HG03097 (cell line): ENCODE measurements at regions not wholly inside any gene's neighbourhood (a gene's known extent, or its start where the extent isn't known, plus 50 kb on each side); places are given as distances from the start of the nearest gene placed in this dataset.
"Not testable (repeated sequence)": the region's sequence is repeated elsewhere in the genome, so short reads cannot be mapped to it uniquely, and the experiment has no call there.

ENCODE experiments used
- ATAC-seq: cut with Tn5 transposase; IDR thresholded peaks from one replicate; pipeline ENCODE4 v1.9.1; 2021; ENCODE audit not compliant: unreplicated experiment, low FRiP score

DNA sequence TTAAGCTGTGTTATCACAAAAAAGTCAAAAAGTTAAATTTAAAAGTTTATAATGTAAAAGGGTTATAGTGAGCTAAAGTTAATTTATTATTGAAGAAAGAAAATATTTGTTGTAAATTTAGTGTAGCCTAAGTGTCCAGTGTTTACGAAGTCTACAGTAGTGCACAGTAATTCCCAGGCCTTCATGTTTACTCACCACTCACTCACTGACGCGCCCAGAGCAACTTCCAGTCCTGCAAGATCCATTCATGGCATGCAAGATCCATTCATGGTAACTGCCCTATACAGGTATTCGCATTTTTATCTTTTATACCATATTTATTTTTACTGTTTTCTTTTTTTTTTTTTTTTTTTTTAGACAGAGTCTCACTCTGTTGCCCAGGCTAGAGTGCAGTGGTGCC lies 69.5 kb downstream of the TPRA1 start:
- ATAC-seq: no peak

DNA sequence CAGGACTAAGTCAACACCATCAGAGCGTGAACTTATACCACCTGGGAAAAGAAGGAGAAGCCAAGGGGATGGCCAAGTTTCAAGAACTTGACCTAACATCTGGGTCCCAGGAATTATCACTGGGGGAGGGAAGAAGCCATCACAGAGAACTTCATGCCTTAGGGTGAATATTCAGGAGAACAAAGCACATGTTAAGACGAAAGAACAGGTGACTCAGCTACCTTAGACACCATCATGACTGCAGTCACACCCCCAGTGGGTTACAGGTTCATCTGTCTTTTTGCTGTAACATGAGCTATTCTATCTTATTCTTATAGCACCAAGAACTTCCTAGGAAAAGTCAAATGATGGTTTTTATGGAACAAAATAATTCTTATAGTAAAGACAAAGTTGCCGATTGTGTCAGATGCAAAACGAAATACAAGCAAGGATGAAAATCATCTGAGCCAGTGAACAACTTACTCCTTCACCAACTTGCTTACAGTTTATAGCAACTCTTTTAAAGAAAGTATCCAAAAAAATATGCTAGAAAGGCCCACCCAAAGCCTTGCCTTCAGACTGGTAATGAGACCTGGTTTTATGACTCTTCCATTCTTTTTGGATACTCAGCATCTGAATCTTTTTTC lies 72.0 kb downstream of the TPRA1 start:
- no peak for ATAC-seq

DNA sequence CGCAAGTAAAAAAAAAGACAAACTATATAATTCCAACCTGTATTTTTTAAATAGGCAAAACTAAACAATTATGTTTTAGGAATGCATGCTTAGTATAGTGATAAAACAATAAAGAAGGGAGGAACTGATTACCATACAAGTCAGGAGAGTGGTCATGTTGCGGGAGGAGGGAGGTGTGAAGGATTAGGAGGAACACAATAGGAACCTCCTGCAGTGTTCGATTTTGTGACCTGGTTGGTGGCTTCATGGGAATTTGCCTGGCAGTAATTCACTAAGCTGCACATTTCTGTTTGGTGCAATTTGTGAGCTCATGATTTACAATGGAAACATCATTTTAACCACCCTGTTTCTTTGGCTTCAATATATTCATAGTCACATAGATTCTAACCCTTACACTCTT lies 78.3 kb downstream of the TPRA1 start:
- ATAC-seq: no peak

DNA sequence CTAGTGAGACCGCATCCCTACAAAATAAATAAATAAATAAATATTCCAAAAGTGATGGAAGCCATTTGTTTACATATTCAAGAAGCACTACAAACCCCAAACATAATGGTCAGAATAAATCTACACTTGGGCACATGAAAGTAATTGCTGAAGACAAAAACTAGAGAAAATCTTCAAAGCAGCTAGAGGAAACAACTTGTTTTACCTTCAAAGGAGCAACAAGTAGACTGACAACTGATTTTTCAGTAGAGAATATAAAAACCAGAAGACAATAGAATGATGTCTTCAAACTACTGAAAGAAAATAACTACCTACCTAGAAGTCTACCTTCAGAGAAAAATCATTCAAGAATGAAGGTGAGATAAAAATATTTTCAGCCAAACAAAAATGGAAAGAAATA lies 89.4 kb downstream of the TPRA1 start:
- no peak for ATAC-seq

DNA sequence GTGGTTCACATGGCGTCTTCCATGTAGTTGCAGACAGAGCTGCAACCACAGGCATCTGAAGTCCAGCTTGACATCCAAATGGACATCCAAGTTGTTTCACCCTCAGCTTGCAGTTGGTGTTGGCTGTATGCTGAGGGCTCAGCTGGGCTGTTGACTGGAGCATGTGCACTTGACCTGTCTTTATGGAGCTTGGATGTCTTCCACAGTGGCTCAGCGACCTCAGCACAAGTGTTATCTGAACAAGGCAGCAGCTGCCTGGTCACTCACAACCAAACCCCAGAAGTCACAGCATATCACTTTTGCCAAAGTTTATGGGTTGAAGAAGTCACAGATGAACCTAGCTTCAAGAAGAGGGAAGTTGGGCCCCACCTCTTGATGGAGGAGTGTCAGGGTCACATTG lies 92.9 kb downstream of the TPRA1 start:
- no peak for ATAC-seq

DNA sequence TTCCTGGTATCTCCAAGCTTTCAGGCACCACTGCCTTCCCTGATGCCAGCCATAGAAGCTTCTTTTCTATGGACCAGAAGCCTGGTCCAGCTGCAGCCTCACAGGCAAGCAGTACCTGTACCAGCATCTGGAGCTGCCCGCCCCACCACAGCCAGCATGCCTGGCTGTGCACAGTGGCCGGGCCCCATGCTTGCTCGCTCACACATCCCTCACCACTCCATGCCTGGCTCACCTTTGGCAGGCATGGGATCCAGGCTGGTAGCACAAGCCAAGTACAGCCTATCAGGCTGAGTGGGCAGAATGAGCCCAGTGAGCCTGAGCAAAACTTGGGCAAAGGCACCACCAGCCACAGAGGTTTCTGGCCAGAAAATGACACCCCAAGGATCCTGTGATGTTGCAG lies 93.4 kb downstream of the TPRA1 start:
- no peak for ATAC-seq

DNA sequence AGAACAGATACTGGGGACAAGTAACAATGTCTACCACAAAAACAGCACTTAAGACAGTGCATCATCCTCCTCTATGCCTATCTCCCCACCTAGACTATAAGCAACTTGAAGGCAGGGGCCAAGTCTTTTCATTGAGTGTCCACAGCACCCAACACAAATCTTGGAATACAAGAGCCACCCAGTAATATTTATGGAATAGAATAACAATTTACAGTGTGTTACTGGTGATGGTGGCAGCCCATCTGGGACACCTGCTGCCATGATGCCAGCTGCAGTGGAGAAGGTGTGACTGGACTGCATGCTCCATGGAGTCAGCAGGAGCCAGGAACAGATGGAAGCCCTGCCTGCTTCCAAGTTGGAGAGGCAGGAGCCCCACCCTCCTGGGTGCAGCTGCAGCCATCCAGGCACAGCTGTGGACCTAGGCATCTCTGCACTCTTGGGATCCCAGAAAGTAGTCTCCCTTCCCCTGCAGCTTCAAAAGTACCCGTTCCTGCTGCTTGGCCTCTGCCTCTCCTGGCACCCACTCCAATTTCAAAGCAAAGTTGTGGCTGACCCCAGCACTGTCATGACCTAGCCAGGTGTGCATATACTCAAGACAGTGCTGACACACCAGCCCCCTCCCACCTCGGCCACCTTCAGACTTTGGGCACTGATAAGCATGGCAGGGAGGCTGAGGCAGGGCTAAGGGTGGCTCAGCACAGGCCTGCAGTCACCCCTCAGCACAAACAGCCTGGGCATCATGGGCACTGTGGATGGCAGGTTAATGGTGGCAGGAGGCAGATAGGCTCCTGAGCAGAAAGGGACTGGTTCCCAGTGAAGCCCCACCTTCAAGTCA lies 94.5 kb downstream of the TPRA1 start:
- no peak for ATAC-seq

DNA sequence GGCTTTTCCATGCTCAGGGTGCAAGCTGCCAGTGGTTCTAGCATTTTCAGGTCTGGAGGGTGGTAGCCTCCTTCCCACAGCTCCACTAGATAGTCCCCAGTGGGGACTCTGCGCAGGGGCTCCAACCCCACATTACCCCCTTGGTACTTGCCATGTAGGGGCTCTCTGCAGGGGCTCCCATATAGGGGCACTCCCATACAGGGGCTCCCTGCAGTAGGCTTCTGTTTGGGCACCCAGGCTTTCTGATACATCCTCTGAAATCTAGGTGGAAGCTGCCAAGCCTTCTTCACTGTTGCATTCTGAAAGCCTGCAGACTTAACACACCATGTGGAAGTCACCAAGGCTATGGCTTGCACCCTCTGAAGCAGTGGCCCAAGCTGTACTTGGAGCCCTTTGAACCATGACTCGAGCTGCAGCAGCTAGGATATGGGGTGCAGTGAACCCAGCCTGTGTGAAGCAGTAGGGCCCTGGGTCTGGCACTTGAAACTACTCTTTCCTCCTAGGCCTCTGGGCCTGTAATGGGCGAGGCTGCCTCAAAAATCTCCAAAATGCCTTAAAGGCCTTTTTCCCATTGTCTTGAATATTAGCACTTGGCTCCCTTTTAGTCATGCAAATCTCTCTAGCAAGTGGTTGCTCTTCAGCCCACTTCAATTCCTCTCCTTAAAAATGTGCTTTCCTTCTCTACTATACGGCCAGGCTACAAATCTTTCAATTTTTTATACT lies 96.4 kb downstream of the TPRA1 start:
- no peak for ATAC-seq

DNA sequence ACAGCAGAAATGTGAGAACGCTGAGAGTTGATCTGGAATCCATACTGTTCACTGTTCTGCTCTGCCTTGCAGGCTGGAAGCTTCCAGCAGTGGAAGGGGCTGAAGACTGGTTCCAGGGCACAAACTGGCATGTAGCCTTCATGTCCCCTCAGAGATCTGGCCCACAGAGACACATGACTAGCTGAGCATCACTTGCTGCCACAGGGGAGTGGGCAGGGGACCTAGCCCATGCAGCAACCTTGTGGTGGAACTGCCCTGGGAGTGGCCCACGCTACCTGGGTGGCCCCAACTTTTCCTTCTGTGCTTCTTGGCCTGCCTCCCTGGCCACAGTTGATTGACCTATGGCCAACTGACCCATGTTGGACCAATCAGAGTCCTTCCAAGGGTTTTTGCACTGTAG lies 98.1 kb downstream of the TPRA1 start:
- no peak for ATAC-seq

DNA sequence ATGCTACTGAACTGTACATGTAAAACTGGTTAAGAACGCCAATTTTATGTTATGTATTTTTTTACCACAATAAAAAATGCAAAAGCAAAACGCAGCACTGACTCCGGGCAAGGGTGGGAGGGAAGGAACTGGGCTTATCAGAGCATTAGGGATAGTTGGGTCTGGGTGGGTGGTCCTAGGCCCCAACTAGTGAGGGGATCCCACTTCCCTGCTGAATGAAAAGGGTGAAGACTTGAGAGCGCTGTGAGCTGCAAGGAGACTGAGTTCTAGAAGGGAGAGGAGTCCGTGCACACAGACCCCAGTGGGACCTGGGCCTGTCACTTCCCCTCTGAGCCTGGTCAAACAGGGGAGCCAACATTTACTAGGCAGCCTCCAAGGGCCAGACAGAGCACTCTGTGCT lies 98.6 kb downstream of the TPRA1 start:
- ATAC-seq: no peak

DNA sequence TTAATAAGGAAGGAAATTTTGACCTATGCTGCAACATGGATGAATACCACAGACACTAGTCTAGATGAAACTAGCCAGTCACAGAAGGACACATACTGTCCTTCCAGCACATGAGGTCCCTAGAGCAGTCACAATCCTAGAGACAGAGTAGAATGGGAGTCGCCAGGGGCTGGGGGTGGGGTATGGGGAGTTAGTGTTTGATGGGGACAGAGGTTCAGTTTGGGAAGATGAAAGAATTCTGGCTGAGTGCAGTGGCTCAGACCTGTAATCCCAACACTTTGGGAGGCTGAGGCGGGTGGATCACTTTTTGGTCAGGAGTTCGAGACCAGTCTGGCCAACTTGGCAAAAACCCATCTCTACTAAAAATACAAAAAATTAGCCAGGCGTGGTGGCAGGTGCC lies 99.2 kb downstream of the TPRA1 start:
- ATAC-seq: no peak

DNA sequence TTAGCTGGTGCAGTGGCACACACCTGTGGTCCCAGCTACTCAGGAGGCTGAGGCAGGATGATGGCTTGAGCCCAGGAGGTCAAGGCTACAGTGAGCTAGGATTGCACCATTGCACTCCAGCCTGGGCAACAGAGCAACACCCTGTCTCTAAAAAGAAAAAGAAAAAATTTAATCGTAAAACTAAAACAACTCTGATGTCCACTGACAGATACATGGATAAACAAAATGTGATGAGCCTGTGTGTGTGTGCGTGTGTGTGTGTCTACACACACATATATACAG lies 99.6 kb downstream of the TPRA1 start:
- ATAC-seq: not testable (repeated sequence)

DNA sequence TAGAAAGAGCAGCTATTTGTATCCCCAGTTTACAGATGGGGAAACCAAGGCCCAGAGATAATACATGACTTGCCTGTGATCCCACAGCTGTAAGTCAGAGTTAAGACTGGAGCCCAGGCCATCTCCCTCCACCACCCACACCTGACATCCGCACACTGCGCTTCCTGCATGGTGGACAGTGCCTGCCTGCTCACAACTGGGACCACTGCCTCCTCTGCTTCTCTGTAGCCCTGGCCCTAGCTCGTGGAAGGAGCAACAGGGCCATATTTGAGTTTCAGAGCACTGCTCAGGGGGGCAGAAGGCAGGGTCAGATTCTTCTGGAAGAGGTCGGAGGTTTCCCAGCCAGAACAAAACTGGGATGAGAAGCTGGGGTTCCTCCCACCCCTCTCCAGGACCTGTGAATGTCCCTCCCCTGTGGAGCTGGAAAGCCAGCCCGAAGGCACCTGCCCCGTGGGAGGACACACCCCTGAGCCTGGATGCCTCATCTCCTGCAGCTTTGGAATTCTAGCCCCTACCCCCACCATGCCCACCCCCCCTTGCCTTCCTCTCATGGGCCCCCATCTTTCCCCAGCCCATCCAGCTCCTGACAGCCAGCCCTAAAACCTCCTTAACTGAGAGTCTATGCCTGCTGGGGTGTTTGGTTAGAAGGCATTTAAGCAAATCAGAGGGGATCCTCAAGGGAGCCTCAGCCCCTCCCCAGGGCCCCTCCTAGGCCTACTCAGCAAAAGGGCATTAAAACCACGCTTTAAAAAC lies 100.1 kb downstream of the TPRA1 start:
- ATAC-seq: no peak

DNA sequence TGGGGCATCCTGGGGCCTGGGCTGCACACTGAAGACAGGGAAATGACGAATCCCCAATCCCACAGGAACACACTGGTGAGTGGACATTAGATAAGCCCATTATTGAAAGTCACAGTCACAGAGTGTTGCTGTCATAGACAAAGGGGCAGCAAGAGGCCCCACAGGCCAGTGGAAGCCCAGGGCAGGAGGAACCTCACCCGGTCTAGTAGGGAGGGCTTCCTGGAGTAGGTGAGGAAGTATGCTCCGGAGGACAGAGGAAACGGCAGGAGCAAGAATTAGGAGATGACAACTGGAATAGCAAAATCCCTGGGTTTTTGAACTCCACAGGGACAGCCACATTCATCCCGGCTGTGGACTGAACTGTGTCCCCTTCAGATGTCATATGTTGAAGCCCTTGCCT lies 101.2 kb downstream of the TPRA1 start:
- no peak for ATAC-seq

DNA sequence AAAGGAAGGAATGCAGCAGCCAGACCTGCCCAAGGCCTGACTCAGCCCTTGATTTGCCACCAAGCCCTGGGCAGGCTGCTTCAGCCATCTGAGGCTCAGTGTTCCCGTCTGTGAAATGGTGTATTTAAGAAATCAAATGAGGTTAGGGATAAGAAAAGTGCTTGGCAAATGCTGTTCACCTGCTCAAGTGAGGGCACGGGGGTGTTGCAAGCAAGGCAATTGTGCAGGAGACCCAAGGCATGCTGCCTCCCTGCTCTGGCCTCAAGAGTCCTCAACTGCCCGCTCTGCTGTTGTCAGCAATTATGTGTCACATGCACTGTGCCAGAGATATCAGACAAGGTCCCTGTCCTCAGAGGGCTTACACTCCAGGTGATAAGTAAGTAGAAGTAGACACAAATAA lies 101.8 kb downstream of the TPRA1 start:
- no peak for ATAC-seq

DNA sequence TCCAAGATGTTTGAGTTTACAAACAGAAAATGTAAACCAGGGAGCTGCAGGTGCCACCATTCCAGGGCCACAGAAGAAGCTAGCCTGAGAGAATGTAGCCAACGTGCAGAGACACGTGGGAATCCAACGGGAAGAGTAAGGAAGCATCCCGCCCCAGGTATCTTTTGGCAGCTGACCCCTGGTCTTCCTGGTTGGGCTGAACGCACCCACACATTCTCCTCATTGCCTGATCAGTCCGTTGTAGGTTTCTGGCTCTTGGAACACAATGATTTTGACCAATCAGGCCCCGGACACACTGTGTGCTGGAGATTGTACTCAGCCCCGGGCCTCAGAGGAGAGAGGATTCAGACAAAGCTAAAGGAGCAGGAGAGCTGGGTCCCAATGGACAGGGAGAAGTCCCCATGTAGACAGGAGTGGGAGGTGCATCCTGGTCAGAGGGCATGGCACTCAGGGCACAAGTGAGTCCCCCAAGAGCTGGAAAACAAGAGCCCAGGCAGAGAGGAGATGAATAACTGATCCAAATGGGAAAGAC lies 102.3 kb downstream of the TPRA1 start:
- ATAC-seq: no peak

DNA sequence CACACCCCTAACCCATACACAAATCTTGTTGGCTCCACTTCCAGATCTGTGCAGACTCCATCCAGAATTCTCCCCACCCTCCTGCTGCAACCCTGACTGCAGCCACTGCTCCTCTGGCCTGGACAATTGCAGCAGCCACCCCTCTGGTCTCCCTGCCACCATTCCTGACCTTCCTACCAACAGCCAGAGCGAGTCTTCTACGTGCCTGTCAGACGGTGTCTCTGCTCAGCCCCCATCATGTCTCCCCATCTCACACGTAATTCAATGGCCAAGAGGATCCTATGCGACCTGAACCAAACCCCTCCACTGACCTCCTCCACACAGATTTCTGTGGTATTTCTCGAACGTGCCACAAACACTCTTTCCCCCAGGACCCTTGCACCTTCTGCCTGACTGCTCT lies 103.3 kb downstream of the TPRA1 start:
- ATAC-seq: no peak

DNA sequence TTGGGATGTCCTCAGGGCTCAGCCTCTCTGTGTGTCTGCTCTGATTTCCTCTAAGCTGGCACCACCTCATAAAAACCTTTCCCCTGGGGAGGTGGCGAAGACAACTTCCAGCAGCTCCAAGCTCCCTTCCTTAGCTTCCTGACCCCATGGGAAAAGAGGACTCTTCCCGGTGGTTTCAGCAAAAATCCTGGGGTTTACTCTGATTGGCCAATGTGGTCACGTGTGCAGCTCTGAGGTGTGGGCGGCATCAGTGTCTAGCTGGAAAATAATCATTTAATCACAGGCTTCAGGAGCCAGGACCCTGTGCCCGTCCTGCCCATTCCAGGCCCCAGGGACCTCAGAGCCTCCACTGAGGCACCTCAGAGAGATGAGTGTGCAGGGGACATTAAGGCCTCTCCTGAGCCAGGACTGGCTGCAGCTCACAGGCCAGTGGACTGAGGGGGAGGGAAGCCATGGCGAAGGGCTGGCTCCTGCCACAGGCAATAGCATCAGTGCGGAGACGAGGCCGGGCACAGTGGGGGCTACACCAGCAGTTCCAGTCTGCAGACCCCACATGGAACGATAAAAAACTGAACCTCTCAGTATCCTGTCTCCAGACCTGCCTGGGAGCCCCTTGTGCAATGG lies 104.1 kb downstream of the TPRA1 start:
- no peak for ATAC-seq

DNA sequence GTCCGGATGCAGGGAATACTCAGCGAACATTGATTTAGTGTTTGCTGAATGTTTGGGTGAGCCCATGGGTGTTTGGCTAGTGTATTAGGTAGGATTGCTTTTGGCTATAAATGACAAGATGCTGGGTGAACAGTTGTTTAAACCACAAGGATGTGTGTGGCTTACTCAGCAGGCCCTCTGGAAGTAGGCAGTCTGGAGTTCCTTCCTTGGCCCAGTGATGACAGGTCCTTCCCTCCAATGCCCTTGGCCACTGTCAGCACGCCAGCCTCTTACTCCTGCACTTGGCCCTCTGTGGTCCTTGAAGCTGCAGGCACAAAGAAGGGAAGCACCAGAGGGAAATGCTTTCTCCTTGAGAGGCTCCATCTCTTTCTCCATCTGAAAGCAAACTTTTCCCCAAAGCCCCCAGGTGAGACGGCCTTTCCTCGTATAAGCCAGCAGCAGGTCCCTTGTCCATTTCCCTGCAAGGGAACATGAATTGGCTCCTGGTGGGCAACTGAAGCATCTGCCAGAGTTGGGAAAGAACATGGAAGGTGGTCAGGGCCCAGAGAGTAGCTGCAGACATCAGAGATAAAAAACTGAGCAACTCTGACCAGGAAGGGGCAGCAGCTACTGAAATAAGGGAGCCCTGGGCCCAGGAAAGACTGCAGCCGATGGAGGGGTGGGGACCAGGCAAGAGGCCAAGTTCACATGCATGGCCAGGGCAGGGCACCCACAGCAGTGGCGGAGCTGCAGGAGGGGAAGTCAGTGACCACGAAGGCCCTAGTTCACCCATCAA lies 105.0 kb downstream of the TPRA1 start:
- no peak for ATAC-seq
